ENCODE measurements at regions not wholly inside any gene's neighbourhood (a gene's known extent, or its start where the extent isn't known, plus 50 kb on each side); places are given as distances from the start of the nearest gene placed in this dataset.

DNA sequence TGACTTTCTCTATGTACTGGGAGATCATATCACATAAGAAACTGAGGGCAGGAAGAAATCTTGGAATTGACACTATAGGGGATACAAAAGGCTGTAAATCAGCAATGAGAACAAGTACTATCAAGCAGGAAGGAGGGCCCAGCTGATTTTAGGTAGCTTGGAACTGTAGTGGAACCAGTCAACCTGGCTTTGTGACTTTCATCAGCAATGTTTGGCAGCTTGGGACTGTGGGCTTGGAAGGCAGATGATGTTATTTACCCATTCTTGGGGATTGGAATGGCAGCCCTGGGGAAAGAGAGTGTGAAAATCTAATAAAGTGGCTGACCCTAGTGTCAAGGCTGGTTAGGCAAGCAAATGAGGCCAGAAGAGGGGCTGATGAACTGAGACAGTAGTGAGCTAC lies 1073.3 kb downstream of the ADGRL2 start:
- H3K36me3 ChIP-seq, result no peaks in the 10 kb centered on the region
- TF ChIP-seq, protein P1, sequence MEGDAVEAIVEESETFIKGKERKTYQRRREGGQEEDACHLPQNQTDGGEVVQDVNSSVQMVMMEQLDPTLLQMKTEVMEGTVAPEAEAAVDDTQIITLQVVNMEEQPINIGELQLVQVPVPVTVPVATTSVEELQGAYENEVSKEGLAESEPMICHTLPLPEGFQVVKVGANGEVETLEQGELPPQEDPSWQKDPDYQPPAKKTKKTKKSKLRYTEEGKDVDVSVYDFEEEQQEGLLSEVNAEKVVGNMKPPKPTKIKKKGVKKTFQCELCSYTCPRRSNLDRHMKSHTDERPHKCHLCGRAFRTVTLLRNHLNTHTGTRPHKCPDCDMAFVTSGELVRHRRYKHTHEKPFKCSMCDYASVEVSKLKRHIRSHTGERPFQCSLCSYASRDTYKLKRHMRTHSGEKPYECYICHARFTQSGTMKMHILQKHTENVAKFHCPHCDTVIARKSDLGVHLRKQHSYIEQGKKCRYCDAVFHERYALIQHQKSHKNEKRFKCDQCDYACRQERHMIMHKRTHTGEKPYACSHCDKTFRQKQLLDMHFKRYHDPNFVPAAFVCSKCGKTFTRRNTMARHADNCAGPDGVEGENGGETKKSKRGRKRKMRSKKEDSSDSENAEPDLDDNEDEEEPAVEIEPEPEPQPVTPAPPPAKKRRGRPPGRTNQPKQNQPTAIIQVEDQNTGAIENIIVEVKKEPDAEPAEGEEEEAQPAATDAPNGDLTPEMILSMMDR (IDR thresholded peaks at IDR 0.05), result no peak
- FAIRE-seq (no peak), ATAC-seq (no peak), DNase-seq (no peak)
- no peak overlapping the region for H3K4me3 ChIP-seq
- intact Hi-C loops (cut with DNase I), result no loop called here
- H3K9me3 ChIP-seq, result no peaks in the 10 kb centered on the region
- H3K4me1 ChIP-seq, result no peaks in the 10 kb centered on the region
- H3K27me3 ChIP-seq, result no peaks in the 10 kb centered on the region
- no peak overlapping the region for H3K27ac ChIP-seq

GRCh38 chr1:82870332-82870731 lies 1069.6 kb downstream of the ADGRL2 start:
- TF ChIP-seq, protein P1 (IDR thresholded peaks at IDR 0.05), result no peak
- WGBS, 2 donors, result 69 to 75% methylated on average over 2 of the region's 2 CpGs
- ATAC-seq (no peak), DNase-seq (no peak), FAIRE-seq (no peak)
- H3K9me3 ChIP-seq, result no peaks in the 10 kb centered on the region
- H3K27ac ChIP-seq, result no peak overlapping the region
- no peaks in the 10 kb centered on the region for H3K27me3 ChIP-seq
- no peaks in the 10 kb centered on the region for H3K4me1 ChIP-seq
- no peak overlapping the region for H3K4me3 ChIP-seq
- intact Hi-C loops (cut with DNase I), result no loop called here
- no peaks in the 10 kb centered on the region for H3K36me3 ChIP-seq

DNA sequence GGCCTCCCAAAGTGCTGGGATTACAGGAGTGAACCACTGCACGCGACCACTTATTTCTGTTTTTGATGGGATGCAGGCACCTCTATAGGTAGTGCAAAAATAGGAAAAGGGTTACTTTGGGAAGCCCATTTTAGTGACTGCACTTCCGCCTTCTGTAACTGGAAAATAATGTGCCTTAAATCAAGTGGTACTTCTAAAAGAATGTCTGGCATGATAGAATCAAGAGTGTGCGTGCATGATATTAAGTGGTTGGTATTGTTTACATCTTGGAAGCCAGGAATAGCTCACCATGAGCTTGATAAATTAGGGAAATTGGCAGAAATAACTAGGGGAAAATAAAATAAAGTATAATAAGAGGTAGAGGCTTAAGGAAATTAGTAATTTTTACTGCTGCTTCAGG lies 1067.0 kb downstream of the ADGRL2 start:
- Histone ChIP-seq H3K27ac (no peak overlapping the region), H3K27me3 (no peaks in the 10 kb centered on the region), H3K36me3 (no peaks in the 10 kb centered on the region), H3K4me1 (no peaks in the 10 kb centered on the region), H3K9me3 (no peaks in the 10 kb centered on the region), H3K4me3 (no peak overlapping the region)
- no peak for FAIRE-seq
- DNase-seq, result no peak
- intact Hi-C loops (cut with DNase I), result no loop called here
- peak in 1 of 4 donors; percentile 18 for ATAC-seq
- TF ChIP-seq, protein P1 (IDR thresholded peaks at IDR 0.05), result no peak
- WGBS, 2 donors, result 77 to 79% methylated on average over 4 of the region's 4 CpGs

DNA sequence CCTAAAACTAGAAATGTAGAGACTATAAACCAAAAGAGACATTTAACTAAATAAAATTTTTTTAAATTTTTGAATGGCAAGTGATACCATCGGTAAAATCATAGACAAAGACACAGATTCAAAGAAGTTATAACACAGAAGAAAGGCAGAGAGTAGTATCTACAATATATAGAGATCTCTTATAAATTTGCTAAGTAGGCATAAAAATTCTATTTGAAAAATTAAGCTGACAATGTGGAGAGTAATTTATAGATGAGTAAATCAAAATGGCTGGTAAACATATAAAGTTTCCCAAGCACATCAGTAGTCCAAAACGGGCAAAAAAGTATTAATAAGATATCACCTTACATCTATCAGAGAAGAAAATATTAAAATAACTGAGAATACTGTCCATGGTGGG lies 1061.0 kb downstream of the ADGRL2 start:
- Histone ChIP-seq H3K4me3 (no peak overlapping the region), H3K27me3 (no peaks in the 10 kb centered on the region), H3K4me1 (no peaks in the 10 kb centered on the region), H3K27ac (no peak overlapping the region), H3K9me3 (no peaks in the 10 kb centered on the region), H3K36me3 (no peaks in the 10 kb centered on the region)
- TF ChIP-seq, protein P1 (IDR thresholded peaks at IDR 0.05), result no peak
- no peak for DNase-seq
- intact Hi-C loops (cut with DNase I), result no loop called here
- FAIRE-seq, result no peak
- no peak for ATAC-seq
- WGBS, 2 donors, result 83 to 96% methylated on average over 2 of the region's 2 CpGs

GRCh38 chr1:82858031-82858430 lies 1057.3 kb downstream of the ADGRL2 start:
- Histone ChIP-seq H3K4me3 (no peak overlapping the region), H3K27ac (no peak overlapping the region), H3K4me1 (no peaks in the 10 kb centered on the region), H3K36me3 (no peaks in the 10 kb centered on the region), H3K27me3 (no peaks in the 10 kb centered on the region), H3K9me3 (no peaks in the 10 kb centered on the region)
- TF ChIP-seq, protein P1 (IDR thresholded peaks at IDR 0.05), result no peak
- intact Hi-C loops (cut with DNase I), result no loop called here
- DNase-seq (no peak), FAIRE-seq (no peak), ATAC-seq (no peak)
- 56% methylated on average over 4 of the region's 4 CpGs for WGBS, 2 donors

Data from pancreas (tissue), 10 donors.